ENCODE measurements at regions not wholly inside any gene's neighbourhood (a gene's known extent, or its start where the extent isn't known, plus 50 kb on each side); places are given as distances from the start of the nearest gene placed in this dataset.

DNA sequence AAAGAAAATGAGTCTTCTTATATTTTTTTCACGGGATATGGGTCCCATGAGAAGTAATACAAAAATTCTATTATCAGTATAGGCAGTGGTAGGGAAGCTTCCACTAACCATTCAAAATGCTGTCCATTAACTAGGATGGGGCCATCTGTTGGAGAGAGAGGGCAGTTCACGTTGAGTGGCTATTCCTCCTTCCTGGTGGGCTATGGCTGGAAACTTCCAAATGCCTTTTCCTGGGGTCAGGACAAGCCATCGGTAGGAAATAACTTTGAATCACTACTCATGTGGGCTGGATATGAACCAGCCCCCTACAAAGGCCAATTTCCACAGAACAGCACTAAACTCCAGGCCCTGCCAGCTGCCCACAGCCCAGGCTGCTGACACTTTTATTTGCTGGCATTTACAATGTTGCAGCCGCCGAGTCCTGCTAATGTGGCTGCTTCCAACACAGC lies 156.1 kb upstream of the HNRNPA3 start:
- TF ChIP-seq ZFP30 (CRISPR knock-in tag; IDR thresholded peaks at IDR 0.05) (no peak), ZFP3 (CRISPR knock-in tag; IDR thresholded peaks at IDR 0.05) (no peak), POU6F1 (CRISPR knock-in tag; IDR thresholded peaks at IDR 0.05; ENCODE audit: borderline replicate concordance, low read depth) (no peak), PATZ1 (CRISPR knock-in tag; IDR thresholded peaks at IDR 0.05; ENCODE audit: borderline replicate concordance) (no peak), CSRNP3 (CRISPR knock-in tag; IDR thresholded peaks at IDR 0.05) (no peak), ZC3H10 (CRISPR knock-in tag; IDR thresholded peaks at IDR 0.05) (no peak), CSDC2 (CRISPR knock-in tag; IDR thresholded peaks at IDR 0.05) (no peak), OSR1 (CRISPR knock-in tag; IDR thresholded peaks at IDR 0.05) (no peak), ZNF8 (CRISPR knock-in tag; IDR thresholded peaks at IDR 0.05) (no peak), BACH2 (CRISPR knock-in tag; IDR thresholded peaks at IDR 0.05; ENCODE audit: borderline replicate concordance) (no peak), TCF4 (CRISPR knock-in tag; IDR thresholded peaks at IDR 0.05; ENCODE audit: borderline replicate concordance) (no peak)
